ENCODE measurements at regions not wholly inside any gene's neighbourhood (a gene's known extent, or its start where the extent isn't known, plus 50 kb on each side); places are given as distances from the start of the nearest gene placed in this dataset.

DNA sequence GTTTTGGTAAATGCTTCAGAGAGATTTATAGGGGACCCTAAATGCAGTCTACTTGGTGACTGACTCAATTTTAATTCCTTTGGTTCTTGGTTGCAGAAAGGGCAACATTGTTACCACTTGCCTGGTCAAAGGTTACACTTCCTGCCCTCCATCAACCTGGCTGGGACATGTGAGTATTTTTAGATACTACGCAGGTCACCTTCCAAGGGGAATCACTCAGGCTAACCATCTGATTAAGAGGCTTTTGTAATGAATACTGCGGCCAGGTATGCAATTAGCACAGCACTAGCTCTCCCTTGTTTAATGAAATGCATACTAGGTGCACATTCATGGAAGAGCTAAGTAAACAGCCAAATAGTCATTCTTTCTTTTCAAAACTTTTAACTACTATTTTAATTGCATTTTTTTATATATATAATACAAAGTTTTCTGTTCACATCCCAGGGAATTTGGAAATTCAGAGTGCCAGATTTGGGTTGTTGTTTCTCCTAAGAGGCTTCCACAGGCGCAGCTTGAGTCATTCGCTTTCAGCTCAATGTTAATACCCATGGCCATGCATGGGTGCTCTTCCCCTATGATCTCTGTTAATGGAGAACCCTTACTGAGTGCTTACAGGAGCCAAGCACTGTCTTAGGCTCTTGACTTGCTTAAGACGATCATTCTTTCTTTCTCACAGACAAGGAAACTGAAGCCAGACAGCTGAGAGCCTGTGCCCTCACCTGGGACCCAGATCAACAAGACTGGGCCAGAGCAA is 152.2 kb downstream of the MTX2 start:
- no peak for TF ChIP-seq SP1 (IDR thresholded peaks at IDR 0.05)
- no peak for TF ChIP-seq FOXM1 (IDR thresholded peaks at IDR 0.05; ENCODE audit: borderline replicate concordance)

All from HEK293T (cell line).